ENCODE measurements at regions not wholly inside any gene's neighbourhood (a gene's known extent, or its start where the extent isn't known, plus 50 kb on each side); places are given as distances from the start of the nearest gene placed in this dataset.

DNA sequence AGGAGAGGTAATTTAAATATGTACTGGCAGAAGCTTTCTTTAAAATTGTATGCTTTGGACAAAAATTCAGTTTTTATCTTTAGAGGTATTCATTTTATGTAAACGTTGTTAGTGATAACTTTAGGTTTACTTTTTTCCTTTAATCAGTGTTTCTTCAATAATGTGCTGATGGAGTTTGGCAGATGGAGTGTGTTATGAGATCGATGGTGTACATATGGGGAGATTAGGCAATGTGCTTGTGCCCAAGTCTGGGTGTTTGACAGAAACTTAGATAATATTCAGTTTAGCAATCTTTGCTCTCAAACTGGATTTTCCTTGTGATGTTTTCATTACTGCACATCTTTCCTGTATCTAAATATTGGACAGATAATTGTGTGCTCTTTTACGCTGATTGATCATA, 425.4 kb downstream of the JRKL start:
- no peak overlapping the region for H2AFZ ChIP-seq (ENCODE audit: control insufficient read depth, low read depth, low read length)
- H4K20me1 ChIP-seq (ENCODE audit: control insufficient read depth, insufficient read depth) = no peaks in the 10 kb centered on the region
- WGBS (ENCODE audit: insufficient coverage, insufficient replicate concordance, low lambda C conversion rate, missing lambda C conversion rate) = 3% methylated on average over 3 of the region's 3 CpGs
- DNase-seq (ENCODE audit: low read depth, low spot score) (no peak), FAIRE-seq (no peak), ATAC-seq (no peak)
- no peak for TF ChIP-seq PAX8 (IDR thresholded peaks at IDR 0.05)
- no peak for TF ChIP-seq TBL1XR1 (IDR thresholded peaks at IDR 0.05; ENCODE audit: low read depth, low read length)
- no peak for TF ChIP-seq YBX1 (IDR thresholded peaks at IDR 0.05)
- TF ChIP-seq JUND (IDR thresholded peaks at IDR 0.05; ENCODE audit: low read depth, low read length) = no peak
- no peak for TF ChIP-seq TAF1 (IDR thresholded peaks at IDR 0.05; ENCODE audit: borderline replicate concordance, low read depth, low read length)
- TF ChIP-seq, protein P1, sequence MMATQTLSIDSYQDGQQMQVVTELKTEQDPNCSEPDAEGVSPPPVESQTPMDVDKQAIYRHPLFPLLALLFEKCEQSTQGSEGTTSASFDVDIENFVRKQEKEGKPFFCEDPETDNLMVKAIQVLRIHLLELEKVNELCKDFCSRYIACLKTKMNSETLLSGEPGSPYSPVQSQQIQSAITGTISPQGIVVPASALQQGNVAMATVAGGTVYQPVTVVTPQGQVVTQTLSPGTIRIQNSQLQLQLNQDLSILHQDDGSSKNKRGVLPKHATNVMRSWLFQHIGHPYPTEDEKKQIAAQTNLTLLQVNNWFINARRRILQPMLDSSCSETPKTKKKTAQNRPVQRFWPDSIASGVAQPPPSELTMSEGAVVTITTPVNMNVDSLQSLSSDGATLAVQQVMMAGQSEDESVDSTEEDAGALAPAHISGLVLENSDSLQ (IDR thresholded peaks at IDR 0.05) = no peak
- TF ChIP-seq, protein P2, sequence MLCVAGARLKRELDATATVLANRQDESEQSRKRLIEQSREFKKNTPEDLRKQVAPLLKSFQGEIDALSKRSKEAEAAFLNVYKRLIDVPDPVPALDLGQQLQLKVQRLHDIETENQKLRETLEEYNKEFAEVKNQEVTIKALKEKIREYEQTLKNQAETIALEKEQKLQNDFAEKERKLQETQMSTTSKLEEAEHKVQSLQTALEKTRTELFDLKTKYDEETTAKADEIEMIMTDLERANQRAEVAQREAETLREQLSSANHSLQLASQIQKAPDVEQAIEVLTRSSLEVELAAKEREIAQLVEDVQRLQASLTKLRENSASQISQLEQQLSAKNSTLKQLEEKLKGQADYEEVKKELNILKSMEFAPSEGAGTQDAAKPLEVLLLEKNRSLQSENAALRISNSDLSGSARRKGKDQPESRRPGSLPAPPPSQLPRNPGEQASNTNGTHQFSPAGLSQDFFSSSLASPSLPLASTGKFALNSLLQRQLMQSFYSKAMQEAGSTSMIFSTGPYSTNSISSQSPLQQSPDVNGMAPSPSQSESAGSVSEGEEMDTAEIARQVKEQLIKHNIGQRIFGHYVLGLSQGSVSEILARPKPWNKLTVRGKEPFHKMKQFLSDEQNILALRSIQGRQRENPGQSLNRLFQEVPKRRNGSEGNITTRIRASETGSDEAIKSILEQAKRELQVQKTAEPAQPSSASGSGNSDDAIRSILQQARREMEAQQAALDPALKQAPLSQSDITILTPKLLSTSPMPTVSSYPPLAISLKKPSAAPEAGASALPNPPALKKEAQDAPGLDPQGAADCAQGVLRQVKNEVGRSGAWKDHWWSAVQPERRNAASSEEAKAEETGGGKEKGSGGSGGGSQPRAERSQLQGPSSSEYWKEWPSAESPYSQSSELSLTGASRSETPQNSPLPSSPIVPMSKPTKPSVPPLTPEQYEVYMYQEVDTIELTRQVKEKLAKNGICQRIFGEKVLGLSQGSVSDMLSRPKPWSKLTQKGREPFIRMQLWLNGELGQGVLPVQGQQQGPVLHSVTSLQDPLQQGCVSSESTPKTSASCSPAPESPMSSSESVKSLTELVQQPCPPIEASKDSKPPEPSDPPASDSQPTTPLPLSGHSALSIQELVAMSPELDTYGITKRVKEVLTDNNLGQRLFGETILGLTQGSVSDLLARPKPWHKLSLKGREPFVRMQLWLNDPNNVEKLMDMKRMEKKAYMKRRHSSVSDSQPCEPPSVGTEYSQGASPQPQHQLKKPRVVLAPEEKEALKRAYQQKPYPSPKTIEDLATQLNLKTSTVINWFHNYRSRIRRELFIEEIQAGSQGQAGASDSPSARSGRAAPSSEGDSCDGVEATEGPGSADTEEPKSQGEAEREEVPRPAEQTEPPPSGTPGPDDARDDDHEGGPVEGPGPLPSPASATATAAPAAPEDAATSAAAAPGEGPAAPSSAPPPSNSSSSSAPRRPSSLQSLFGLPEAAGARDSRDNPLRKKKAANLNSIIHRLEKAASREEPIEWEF (IDR thresholded peaks at IDR 0.05; ENCODE audit: insufficient replicate concordance, low read depth, low read length) = no peak
- no peak for TF ChIP-seq CHD1 (IDR thresholded peaks at IDR 0.05; ENCODE audit: low read depth, low read length)
- TF ChIP-seq TCF12 (IDR thresholded peaks at IDR 0.05; ENCODE audit: low read depth, low read length) = no peak
- no peak for TF ChIP-seq IKZF1 (conservative IDR thresholded peaks at IDR 0.05)
- TF ChIP-seq CBFB (IDR thresholded peaks at IDR 0.05; ENCODE audit: low read depth) = no peak
- no peak for TF ChIP-seq RELA (IDR thresholded peaks at IDR 0.05; ENCODE audit: borderline replicate concordance, partially characterized antibody)
- TF ChIP-seq MEF2A (IDR thresholded peaks at IDR 0.05; ENCODE audit: insufficient read depth, low read depth, low read length) = no peak
- TF ChIP-seq, protein P3, sequence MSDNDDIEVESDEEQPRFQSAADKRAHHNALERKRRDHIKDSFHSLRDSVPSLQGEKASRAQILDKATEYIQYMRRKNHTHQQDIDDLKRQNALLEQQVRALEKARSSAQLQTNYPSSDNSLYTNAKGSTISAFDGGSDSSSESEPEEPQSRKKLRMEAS (IDR thresholded peaks at IDR 0.05; ENCODE audit: low read depth, low read length) = no peak
- no peak for TF ChIP-seq NR2C1 (IDR thresholded peaks at IDR 0.05)
- no peak for TF ChIP-seq ESRRA (IDR thresholded peaks at IDR 0.05; ENCODE audit: low read length)
- no peak for TF ChIP-seq NBN (IDR thresholded peaks at IDR 0.05)
- no peak for TF ChIP-seq IKZF2 (IDR thresholded peaks at IDR 0.05)
- H3K79me2 ChIP-seq (ENCODE audit: control insufficient read depth, insufficient read depth, low read length) = no peaks in the 10 kb centered on the region
- in situ Hi-C loops (cut with MboI) (no loop called here), intact Hi-C loops (cut with micrococcal nuclease; ENCODE audit: unreplicated experiment) (no loop called here)
- ChIA-PET SMC1A (ENCODE audit: uncharacterized antibody, unreplicated experiment) (no interaction called here), POLR2A (no interaction called here), CTCF (no interaction called here), RAD21 (ENCODE audit: unreplicated experiment) (no interaction called here)
- H3K9me3 ChIP-seq (replicated peaks; ENCODE audit: control insufficient read depth, insufficient read depth, low read length) = no peaks in the 10 kb centered on the region
- no peak overlapping the region for H3K9ac ChIP-seq (ENCODE audit: control insufficient read depth, insufficient read depth, low read length)
- H3K27me3 ChIP-seq (replicated peaks in 1 of 2; ENCODE audit: control insufficient read depth in 2 of 2, insufficient read depth in 2 of 2, low read length in 1 of 2) = no peaks in the 10 kb centered on the region
- H3K4me1 ChIP-seq (ENCODE audit: control insufficient read depth, insufficient read depth, low read length) = no peaks in the 10 kb centered on the region
- no TSS peak for BruUV-seq (replicated peaks)
- H3K4me2 ChIP-seq (ENCODE audit: control insufficient read depth, insufficient read depth) = no peak overlapping the region
- H3K36me3 ChIP-seq (ENCODE audit: control insufficient read depth in 2 of 2, insufficient read depth in 2 of 2, low read length in 1 of 2) = no peaks in the 10 kb centered on the region
- H3K4me3 ChIP-seq = no peak overlapping the region
- H3K27ac ChIP-seq (ENCODE audit: control insufficient read depth, insufficient read depth) = no peak overlapping the region

All from GM12878 (cell line).